IMR-90 (cell line): ENCODE measurements at regions not wholly inside any gene's neighbourhood (a gene's known extent, or its start where the extent isn't known, plus 50 kb on each side); places are given as distances from the start of the nearest gene placed in this dataset.

Experiments
- CEBPB ChIP-seq: IDR thresholded peaks from 2 replicates; pipeline ENCODE4 v1.6.1; 2012; ENCODE audit warnings: low read depth, low read length, improper control_type of control experiment
- CHD1 ChIP-seq: IDR thresholded peaks from 2 replicates; pipeline ENCODE4 v1.6.1; 2012; ENCODE audit warnings: low read depth, low read length, improper control_type of control experiment
- MXI1 ChIP-seq: IDR thresholded peaks from 2 replicates; pipeline ENCODE4 v1.6.1; 2012; ENCODE audit warnings: low read depth, mild to moderate bottlenecking, low read length, moderate library complexity, borderline replicate concordance
- POLR2A ChIP-seq: IDR thresholded peaks from 2 replicates; pipeline ENCODE4 v1.6.1; 2012; ENCODE audit warnings: mild to moderate bottlenecking, low read depth, low read length
- RAD21 ChIP-seq: IDR thresholded peaks from 2 replicates; pipeline ENCODE4 v1.6.1; 2012; ENCODE audit warnings: low read length, improper control_type of control experiment
- RCOR1 ChIP-seq: IDR thresholded peaks from 2 replicates; pipeline ENCODE4 v1.6.1; 2012; ENCODE audit warnings: mild to moderate bottlenecking, low read length, improper control_type of control experiment; ENCODE audit not compliant: insufficient replicate concordance
- TF ChIP-seq, protein P1 (sequence below): conservative IDR thresholded peaks from 2 replicates; pipeline ENCODE4 v1.5.1; 2012; ENCODE audit warnings: mild to moderate bottlenecking, low read depth, low read length, improper control_type of control experiment

DNA sequence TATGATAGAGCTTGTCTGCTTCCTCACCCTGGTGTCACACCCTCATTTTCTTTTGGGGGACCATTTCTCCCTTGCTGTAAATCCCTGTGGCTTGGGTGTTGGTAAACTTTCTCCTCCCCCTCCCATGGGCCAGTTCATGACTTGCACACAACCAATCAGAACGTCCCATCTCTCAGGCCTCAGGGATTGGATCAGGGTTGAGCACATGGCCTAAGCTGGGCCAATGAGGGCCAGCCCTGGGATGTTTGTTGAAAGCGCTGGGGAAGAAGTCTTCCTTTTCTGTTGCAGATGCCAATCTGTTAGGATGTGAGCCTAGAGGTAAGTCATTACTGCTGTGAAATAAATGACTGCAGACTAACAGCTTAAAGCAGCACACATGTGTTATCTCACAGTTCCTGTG is 136.7 kb downstream of the AACS start:
- no peak for TF ChIP-seq CHD1
- TF ChIP-seq, protein P1, sequence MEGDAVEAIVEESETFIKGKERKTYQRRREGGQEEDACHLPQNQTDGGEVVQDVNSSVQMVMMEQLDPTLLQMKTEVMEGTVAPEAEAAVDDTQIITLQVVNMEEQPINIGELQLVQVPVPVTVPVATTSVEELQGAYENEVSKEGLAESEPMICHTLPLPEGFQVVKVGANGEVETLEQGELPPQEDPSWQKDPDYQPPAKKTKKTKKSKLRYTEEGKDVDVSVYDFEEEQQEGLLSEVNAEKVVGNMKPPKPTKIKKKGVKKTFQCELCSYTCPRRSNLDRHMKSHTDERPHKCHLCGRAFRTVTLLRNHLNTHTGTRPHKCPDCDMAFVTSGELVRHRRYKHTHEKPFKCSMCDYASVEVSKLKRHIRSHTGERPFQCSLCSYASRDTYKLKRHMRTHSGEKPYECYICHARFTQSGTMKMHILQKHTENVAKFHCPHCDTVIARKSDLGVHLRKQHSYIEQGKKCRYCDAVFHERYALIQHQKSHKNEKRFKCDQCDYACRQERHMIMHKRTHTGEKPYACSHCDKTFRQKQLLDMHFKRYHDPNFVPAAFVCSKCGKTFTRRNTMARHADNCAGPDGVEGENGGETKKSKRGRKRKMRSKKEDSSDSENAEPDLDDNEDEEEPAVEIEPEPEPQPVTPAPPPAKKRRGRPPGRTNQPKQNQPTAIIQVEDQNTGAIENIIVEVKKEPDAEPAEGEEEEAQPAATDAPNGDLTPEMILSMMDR = no peak
- no peak for TF ChIP-seq RAD21
- TF ChIP-seq RCOR1 = no peak
- no peak for TF ChIP-seq CEBPB
- no peak for TF ChIP-seq MXI1
- TF ChIP-seq POLR2A = no peak
